Ovary (tissue), 3 donors: ENCODE measurements at regions not wholly inside any gene's neighbourhood (a gene's known extent, or its start where the extent isn't known, plus 50 kb on each side); places are given as distances from the start of the nearest gene placed in this dataset.

Source experiments
- CTCF ChIP-seq, 3 donors: fragments of 450-650 bp in 2 of 3; fragments of 200-600 bp in 1 of 3; IDR thresholded peaks; one replicate each; pipeline versions ENCODE4 v1.5.1 to v1.8.0; 2016 to 2022; ENCODE audit warnings: antibody characterized with exemption in 3 of 3, mild to moderate bottlenecking in 1 of 3
- EP300 ChIP-seq: sonication (generic); formaldehyde crosslinking; IDR thresholded peaks from one replicate; pipeline ENCODE4 v1.6.1; 2017; ENCODE audit warnings: antibody characterized with exemption
- POLR2A ChIP-seq: fragments of 450-650 bp; IDR thresholded peaks from one replicate; pipeline ENCODE4 v1.6.1; 2017; ENCODE audit warnings: antibody characterized with exemption, mild to moderate bottlenecking, moderate library complexity
- donor health status: DM: no; HTN: no; CAD: no.

DNA sequence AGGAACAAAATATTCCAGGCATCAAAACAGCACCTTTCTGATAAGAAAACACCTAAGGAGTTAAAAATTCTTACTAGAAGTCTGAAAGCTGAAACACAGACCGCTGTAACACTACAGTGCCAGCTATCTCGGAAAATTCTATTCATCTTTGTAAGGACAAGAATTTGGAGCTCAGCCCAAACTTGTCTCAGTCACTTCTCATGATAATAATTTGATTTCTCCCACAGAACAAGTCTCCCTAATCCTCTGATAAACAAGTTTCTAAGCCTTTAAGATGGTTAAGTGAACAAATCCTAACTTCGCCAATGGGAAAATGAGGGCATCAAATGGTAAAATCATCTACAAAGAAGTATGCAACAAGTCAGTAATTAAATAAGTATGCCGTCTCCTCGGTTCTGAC is 59.9 kb downstream of the SIPA1L2 start:
- TF ChIP-seq CTCF (IDR thresholded peaks at IDR 0.05) (no peak), EP300 (no peak), POLR2A (no peak)
